Embryonic facial prominence (tissue), 1 donor: ENCODE measurements at regions not wholly inside any gene's neighbourhood (a gene's known extent, or its start where the extent isn't known, plus 50 kb on each side); places are given as distances from the start of the nearest gene placed in this dataset.

ENCODE experiments used
- DNase-seq: peaks from one replicate; pipeline ENCODE4 v3.0.0-alpha.2; 2016; ENCODE audit errors: extremely low spot score

- no peak for DNase-seq
Observed at GRCh38 chr5:30734118-30734517, 459.4 kb upstream of the CDH6 start.

GRCh38 chr5:30725073-30725472, 468.4 kb upstream of the CDH6 start:
- DNase-seq, result no peak

GRCh38 chr5:30698217-30698616, 495.3 kb upstream of the CDH6 start:
- DNase-seq, result no peak

- DNase-seq, result no peak
Observed at GRCh38 chr5:30693326-30693725, 500.2 kb upstream of the CDH6 start.

GRCh38 chr5:30690931-30691330, 502.6 kb upstream of the CDH6 start:
- DNase-seq, result no peak

- DNase-seq, result no peak
Observed at GRCh38 chr5:30687461-30687860, 506.0 kb upstream of the CDH6 start.

GRCh38 chr5:30686530-30686929, 507.0 kb upstream of the CDH6 start:
- DNase-seq, result no peak

GRCh38 chr5:30676223-30676840, 517.2 kb upstream of the CDH6 start:
- DNase-seq, result no peak

GRCh38 chr5:30667293-30667692, 526.2 kb upstream of the CDH6 start:
- no peak for DNase-seq

GRCh38 chr5:30663536-30663935, 530.0 kb upstream of the CDH6 start:
- no peak for DNase-seq

- no peak for DNase-seq
Observed at GRCh38 chr5:30662373-30662772, 531.1 kb upstream of the CDH6 start.

GRCh38 chr5:30661730-30662129, 531.8 kb upstream of the CDH6 start:
- DNase-seq, result no peak

- no peak for DNase-seq
Observed at GRCh38 chr5:30659417-30659816, 534.1 kb upstream of the CDH6 start.

GRCh38 chr5:30650311-30650710, 543.2 kb upstream of the CDH6 start:
- no peak for DNase-seq

- DNase-seq, result no peak
Observed at GRCh38 chr5:30638899-30639298, 554.6 kb upstream of the CDH6 start.

- no peak for DNase-seq
Observed at GRCh38 chr5:30627945-30628344, 565.5 kb upstream of the CDH6 start.

GRCh38 chr5:30626557-30626956, 566.9 kb upstream of the CDH6 start:
- no peak for DNase-seq

GRCh38 chr5:30620481-30621085, 572.9 kb upstream of the CDH6 start:
- no peak for DNase-seq

GRCh38 chr5:30608501-30608900, 585.0 kb upstream of the CDH6 start:
- no peak for DNase-seq

- no peak for DNase-seq
Observed at GRCh38 chr5:30607301-30607894, 586.1 kb upstream of the CDH6 start.

- DNase-seq, result no peak
Observed at GRCh38 chr5:30605693-30606268, 587.7 kb upstream of the CDH6 start.

GRCh38 chr5:30604648-30605262, 588.7 kb upstream of the CDH6 start:
- DNase-seq, result no peak

- DNase-seq, result no peak
Observed at GRCh38 chr5:30600892-30601291, 592.6 kb upstream of the CDH6 start.
